ENCODE measurements at regions not wholly inside any gene's neighbourhood (a gene's known extent, or its start where the extent isn't known, plus 50 kb on each side); places are given as distances from the start of the nearest gene placed in this dataset.

- TF ChIP-seq CHD7 (IDR thresholded peaks at IDR 0.05; ENCODE audit: insufficient replicate concordance, low read length) (no peak), TBP (IDR thresholded peaks at IDR 0.05; ENCODE audit: low read depth, low read length) (no peak)
Observed at GRCh38 chr18:58813105-58813504, 51.6 kb upstream of the ZNF532 start (continued).

Data from H1 (cell line).